ENCODE measurements at regions not wholly inside any gene's neighbourhood (a gene's known extent, or its start where the extent isn't known, plus 50 kb on each side); places are given as distances from the start of the nearest gene placed in this dataset.

- Mint-ChIP-seq H3K27ac (ENCODE audit: unreplicated experiment) (no peak overlapping the region), H3K36me3 (ENCODE audit: insufficient read depth, unreplicated experiment) (no peaks in the 10 kb centered on the region), H3K4me1 (ENCODE audit: low read depth, unreplicated experiment) (no peaks in the 10 kb centered on the region), H3K9me3 (ENCODE audit: unreplicated experiment) (no peaks in the 10 kb centered on the region), H3K27me3 (ENCODE audit: insufficient read depth, unreplicated experiment) (peaks cover 8% of the 10 kb centered on the region), H3K4me3 (ENCODE audit: unreplicated experiment) (no peak overlapping the region)
- H3K9me3 ChIP-seq: no peaks in the 10 kb centered on the region
- intact Hi-C loops (cut with micrococcal nuclease; ENCODE audit: unreplicated experiment): no loop called here
- no peak for DNase-seq
- H3K4me3 ChIP-seq (ENCODE audit: low read depth, low read length): no peak overlapping the region
- TF ChIP-seq CTCF (IDR thresholded peaks at IDR 0.05; ENCODE audit: insufficient read depth in 1 of 2, low read depth in 1 of 2, low read length in 1 of 2, severe bottlenecking in 1 of 2, unreplicated experiment in 1 of 2): no peak
- ChIA-PET CTCF (no interaction called here), POLR2A (no interaction called here)
- H3K27me3 ChIP-seq (replicated peaks; ENCODE audit: control insufficient read depth, insufficient read depth, low read length): no peaks in the 10 kb centered on the region
- no peaks in the 10 kb centered on the region for H3K36me3 ChIP-seq (ENCODE audit: control insufficient read depth, insufficient read depth, low read length)
- H3K4me1 ChIP-seq: no peaks in the 10 kb centered on the region
- BruUV-seq (replicated peaks): no TSS peak
These were observed 424.1 kb upstream of the PIK3C3 start for GRCh38 chr18:41530970-41531369.

- Mint-ChIP-seq H3K4me1 (ENCODE audit: low read depth, unreplicated experiment) (no peaks in the 10 kb centered on the region), H3K4me3 (ENCODE audit: unreplicated experiment) (no peak overlapping the region), H3K27ac (ENCODE audit: unreplicated experiment) (no peak overlapping the region), H3K36me3 (ENCODE audit: insufficient read depth, unreplicated experiment) (no peaks in the 10 kb centered on the region), H3K27me3 (ENCODE audit: insufficient read depth, unreplicated experiment) (peaks cover 8% of the 10 kb centered on the region), H3K9me3 (ENCODE audit: unreplicated experiment) (no peaks in the 10 kb centered on the region)
- intact Hi-C loops (cut with micrococcal nuclease; ENCODE audit: unreplicated experiment): no loop called here
- ChIA-PET POLR2A (no interaction called here), CTCF (no interaction called here)
- DNase-seq: no peak
- no TSS peak for BruUV-seq (replicated peaks)
- no peak for TF ChIP-seq CTCF (IDR thresholded peaks at IDR 0.05; ENCODE audit: insufficient read depth in 1 of 2, low read depth in 1 of 2, low read length in 1 of 2, severe bottlenecking in 1 of 2, unreplicated experiment in 1 of 2)
- no peaks in the 10 kb centered on the region for H3K36me3 ChIP-seq (ENCODE audit: control insufficient read depth, insufficient read depth, low read length)
- no peaks in the 10 kb centered on the region for H3K27me3 ChIP-seq (replicated peaks; ENCODE audit: control insufficient read depth, insufficient read depth, low read length)
- H3K4me1 ChIP-seq: no peaks in the 10 kb centered on the region
- no peaks in the 10 kb centered on the region for H3K9me3 ChIP-seq
- H3K4me3 ChIP-seq (ENCODE audit: low read depth, low read length): no peak overlapping the region
These were observed 425.9 kb upstream of the PIK3C3 start for GRCh38 chr18:41529093-41529492.

GRCh38 chr18:41526054-41526453, 429.0 kb upstream of the PIK3C3 start:
- no peak for DNase-seq
- ChIA-PET CTCF (no interaction called here), POLR2A (no interaction called here)
- no peaks in the 10 kb centered on the region for H3K4me1 ChIP-seq
- H3K9me3 ChIP-seq: no peaks in the 10 kb centered on the region
- H3K27me3 Mint-ChIP-seq (ENCODE audit: insufficient read depth, unreplicated experiment): peaks cover 8% of the 10 kb centered on the region
- H3K4me3 ChIP-seq (ENCODE audit: low read depth, low read length): no peak overlapping the region
- no peaks in the 10 kb centered on the region for H3K36me3 ChIP-seq (ENCODE audit: control insufficient read depth, insufficient read depth, low read length)
- no peak overlapping the region for H3K4me3 Mint-ChIP-seq (ENCODE audit: unreplicated experiment)
- H3K9me3 Mint-ChIP-seq (ENCODE audit: unreplicated experiment): no peaks in the 10 kb centered on the region
- H3K27ac Mint-ChIP-seq (ENCODE audit: unreplicated experiment): no peak overlapping the region
- no peaks in the 10 kb centered on the region for H3K27me3 ChIP-seq (replicated peaks; ENCODE audit: control insufficient read depth, insufficient read depth, low read length)
- TF ChIP-seq CTCF (IDR thresholded peaks at IDR 0.05; ENCODE audit: insufficient read depth in 1 of 2, low read depth in 1 of 2, low read length in 1 of 2, severe bottlenecking in 1 of 2, unreplicated experiment in 1 of 2): no peak
- no peaks in the 10 kb centered on the region for H3K36me3 Mint-ChIP-seq (ENCODE audit: insufficient read depth, unreplicated experiment)
- no peaks in the 10 kb centered on the region for H3K4me1 Mint-ChIP-seq (ENCODE audit: low read depth, unreplicated experiment)
- intact Hi-C loops (cut with micrococcal nuclease; ENCODE audit: unreplicated experiment): no loop called here
- BruUV-seq (replicated peaks): no TSS peak

All from Caco-2 (cell line).